Endothelial cell of umbilical vein (primary cell): ENCODE measurements at regions not wholly inside any gene's neighbourhood (a gene's known extent, or its start where the extent isn't known, plus 50 kb on each side); places are given as distances from the start of the nearest gene placed in this dataset.

Source experiments
- BruUV-seq: library from RNA; stranded (reverse); fragments of 400-500 nt; replicated peaks from 2 replicates; lab custom pipeline; 2021; lab: Mats Ljungman, UMichigan
- CTCF ChIA-PET: fragments of 300-600, 350-600 bp; sonication (Branson Sonifier 250); formaldehyde crosslinking; loops from one replicate; lab custom pipeline; 2021; ENCODE audit warnings: antibody characterized with exemption, inconsistent platforms; lab: Charles Lee
- POLR2A ChIA-PET: fragments of 300-600, 350-600 bp; sonication (Branson Sonifier 250); formaldehyde crosslinking; loops from one replicate; lab custom pipeline; 2021; ENCODE audit warnings: antibody characterized with exemption, inconsistent platforms; lab: Charles Lee
- DNase-seq: peaks from one replicate; pipeline ENCODE4 v3.0.0-alpha.2; 2011; ENCODE audit warnings: low read depth, low spot score
- FAIRE-seq: peaks from 2 replicates; lab custom pipeline; 2011; peaks lifted over from hg19 to GRCh38; lab: Jason Lieb, UNC
- H2AFZ ChIP-seq: 2 replicates; pipeline ENCODE4 v1.6.0; 2012; ENCODE audit warnings: low read depth, low read length, control low read depth, inconsistent platforms
- H3K27ac ChIP-seq: 2 replicates; pipeline ENCODE4 v1.5.1; 2011; ENCODE audit warnings: low read depth, mild to moderate bottlenecking, control low read depth, low read length, moderate library complexity; ENCODE audit not compliant: insufficient read depth
- H3K27me3 ChIP-seq, 2 experiments: 2 replicates each; pipeline versions ENCODE4 v1.6.0 to v1.6.1; 2011; ENCODE audit warnings: low read length in 2 of 2, mixed read lengths in 1 of 2; ENCODE audit not compliant: control insufficient read depth in 2 of 2, insufficient read depth in 2 of 2
- H3K36me3 ChIP-seq, 2 experiments: 2 replicates in 1 of 2; 3 replicates in 1 of 2; pipeline ENCODE4 v1.5.1; 2011; ENCODE audit warnings: low read length in 2 of 2, mild to moderate bottlenecking in 1 of 2, moderate library complexity in 1 of 2; ENCODE audit not compliant: control insufficient read depth in 2 of 2, insufficient read depth in 2 of 2; ENCODE audit errors: extremely low read depth in 1 of 2
- H3K4me1 ChIP-seq: 3 replicates; pipeline ENCODE4 v1.5.1; 2011; ENCODE audit warnings: mild to moderate bottlenecking, low read length; ENCODE audit not compliant: control insufficient read depth, insufficient read depth; ENCODE audit errors: extremely low read depth
- H3K4me2 ChIP-seq: 2 replicates; pipeline ENCODE4 v1.6.1; 2011; ENCODE audit warnings: low read length, control low read depth, mixed read lengths; ENCODE audit not compliant: insufficient read depth
- H3K4me3 ChIP-seq, 3 experiments: fragments of 200-600 bp in 1 of 3; sonication (generic), shearing (Covaris generic) in 1 of 3; replicated peaks in 1 of 3; 2 replicates each; pipeline ENCODE4 v1.5.1; 2011 to 2016; ENCODE audit warnings: control low read depth in 3 of 3, low read length in 3 of 3, mild to moderate bottlenecking in 2 of 3, inconsistent platforms in 1 of 3, low read depth in 1 of 3, moderate library complexity in 1 of 3; ENCODE audit not compliant: insufficient read depth in 1 of 3
- H3K79me2 ChIP-seq: 2 replicates; pipeline ENCODE4 v1.6.0; 2012; ENCODE audit warnings: low read length, inconsistent platforms; ENCODE audit not compliant: control insufficient read depth, insufficient read depth
- H3K9ac ChIP-seq: replicated peaks from 2 replicates; pipeline ENCODE3; 2011; ENCODE audit warnings: low read length, control low read depth; ENCODE audit not compliant: insufficient read depth; ENCODE audit errors: extremely low read depth
- H3K9me1 ChIP-seq: replicated peaks from 3 replicates; pipeline ENCODE4 v1.6.0; 2011; ENCODE audit warnings: mild to moderate bottlenecking, low read length; ENCODE audit not compliant: control insufficient read depth, insufficient read depth; ENCODE audit errors: extremely low read depth
- H3K9me3 ChIP-seq: replicated peaks from 2 replicates; pipeline ENCODE4 v1.5.1; 2012; ENCODE audit warnings: low read length, inconsistent platforms; ENCODE audit not compliant: control insufficient read depth, insufficient read depth
- H4K20me1 ChIP-seq: replicated peaks from 2 replicates; pipeline ENCODE3; 2011; ENCODE audit warnings: mild to moderate bottlenecking, low read length; ENCODE audit not compliant: control insufficient read depth, insufficient read depth; ENCODE audit errors: extremely low read depth
- EZH2 ChIP-seq: IDR thresholded peaks from 2 replicates; pipeline ENCODE4 v1.6.1; 2012; ENCODE audit warnings: borderline replicate concordance, low read depth, mild to moderate bottlenecking, moderate library complexity, low read length, inconsistent platforms; ENCODE audit not compliant: severe bottlenecking
- FOS ChIP-seq: IDR thresholded peaks from 2 replicates; pipeline ENCODE4 v1.6.1; 2011; ENCODE audit warnings: mild to moderate bottlenecking, low read length, moderate library complexity, borderline replicate concordance; ENCODE audit not compliant: insufficient read depth
- GATA2 ChIP-seq: IDR thresholded peaks from 2 replicates; pipeline ENCODE4 v1.7.0; 2011; ENCODE audit warnings: low read depth, mild to moderate bottlenecking, moderate library complexity, mixed read lengths, low read length; ENCODE audit not compliant: insufficient read length, insufficient read depth
- JUN ChIP-seq: IDR thresholded peaks from 2 replicates; pipeline ENCODE4 v1.6.1; 2011; ENCODE audit warnings: borderline replicate concordance, low read depth; ENCODE audit not compliant: insufficient read length, insufficient read depth
- MYC ChIP-seq: IDR thresholded peaks from one replicate; pipeline ENCODE4 v1.6.1; 2011; ENCODE audit warnings: mild to moderate bottlenecking, low read depth, low read length
- POLR2AphosphoS5 ChIP-seq: IDR thresholded peaks from 2 replicates; pipeline ENCODE4 v1.6.1; 2012; ENCODE audit warnings: low read depth, mild to moderate bottlenecking, control low read depth, low read length, moderate library complexity; ENCODE audit not compliant: insufficient read depth
- dilution Hi-C: fragments of 300-500 bp; cut with MboI; formaldehyde crosslinking; loops from one replicate; pipeline ENCODE4 v1.15.0; 2019; ENCODE audit warnings: low sequenced_read_pairs; ENCODE audit not compliant: extremely low pct_ligation_motif_present
- intact Hi-C: fragments of 100-400 bp; cut with micrococcal nuclease; formaldehyde crosslinking; loops from one replicate; pipeline ENCODE4 v1.10.0; 2022
- TF ChIP-seq, protein P1 (sequence below): IDR thresholded peaks from 2 replicates; pipeline ENCODE4 v1.6.1; 2011; ENCODE audit not compliant: insufficient read depth, insufficient read length
- TF ChIP-seq, protein P2 (sequence below), 2 donors: IDR thresholded peaks; 1 replicate in 1 of 2; 2 replicates in 1 of 2; pipeline ENCODE4 v1.5.1; 2011; ENCODE audit warnings: low read length in 2 of 2, mild to moderate bottlenecking in 2 of 2, moderate library complexity in 2 of 2, control low read depth in 1 of 2, inconsistent platforms in 1 of 2, low read depth in 1 of 2; ENCODE audit not compliant: insufficient read depth in 1 of 2; ENCODE audit errors: extremely low read depth in 1 of 2

DNA sequence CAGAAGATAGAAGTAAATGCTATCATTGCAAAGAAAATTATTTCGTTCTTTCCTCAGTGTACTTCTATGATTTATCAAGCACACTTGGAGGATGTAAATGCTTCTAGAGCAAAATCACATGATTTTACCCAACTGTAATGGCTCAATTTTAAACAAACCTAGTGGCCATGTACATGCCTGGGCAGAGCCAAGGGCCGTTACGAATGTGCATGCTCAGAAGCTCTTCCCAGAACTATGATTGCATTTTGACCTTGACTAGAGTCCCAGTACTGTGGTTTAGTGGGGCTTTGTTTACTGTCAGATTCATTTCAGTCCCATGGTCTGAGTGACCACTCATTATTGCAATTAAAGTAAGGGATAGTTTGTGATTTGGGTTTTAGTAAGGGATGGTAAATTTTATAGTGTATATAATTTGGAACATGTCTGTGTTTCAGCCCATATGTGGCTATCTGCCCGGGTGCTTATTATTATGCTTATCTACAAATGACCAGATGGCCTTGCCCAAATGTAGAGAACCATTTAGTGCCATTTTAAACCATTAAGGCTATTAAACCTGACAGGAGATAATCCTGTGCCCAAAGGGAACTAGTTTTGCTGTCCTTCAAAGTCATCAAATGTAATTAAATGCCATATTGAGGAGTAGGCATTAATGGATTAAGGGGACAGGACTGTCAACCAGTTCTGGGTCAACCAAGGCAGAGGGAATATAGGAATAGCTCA lies 239.1 kb downstream of the ICOS start:
- H3K4me3 ChIP-seq, result no peak overlapping the region
- no peak for FAIRE-seq
- no peak overlapping the region for H3K4me2 ChIP-seq
- intact Hi-C loops (no loop called here), dilution Hi-C loops (no loop called here)
- H2AFZ ChIP-seq, result no peak overlapping the region
- no peak for DNase-seq
- no peaks in the 10 kb centered on the region for H3K9me1 ChIP-seq
- H3K27me3 ChIP-seq, result peaks cover 11 to 12% of the 10 kb centered on the region in 2 experiments
- ChIA-PET POLR2A (no interaction called here), CTCF (interaction anchor here (1.0 to 6.1 kb wide), 3 partner anchors 30 to 151 kb away, joined by 3 to 72 read pairs (median 7); no protein-coding TSS in a partner anchor)
- H3K9ac ChIP-seq, result no peak overlapping the region
- H3K36me3 ChIP-seq, result no peaks in the 10 kb centered on the region
- no peaks in the 10 kb centered on the region for H3K79me2 ChIP-seq
- TF ChIP-seq FOS, result no peak
- TF ChIP-seq POLR2AphosphoS5, result no peak
- no peak for TF ChIP-seq MYC
- H4K20me1 ChIP-seq, result no peaks in the 10 kb centered on the region
- H3K27ac ChIP-seq, result no peak overlapping the region
- H3K4me1 ChIP-seq, result no peaks in the 10 kb centered on the region
- no TSS peak for BruUV-seq
- no peaks in the 10 kb centered on the region for H3K9me3 ChIP-seq

DNA sequence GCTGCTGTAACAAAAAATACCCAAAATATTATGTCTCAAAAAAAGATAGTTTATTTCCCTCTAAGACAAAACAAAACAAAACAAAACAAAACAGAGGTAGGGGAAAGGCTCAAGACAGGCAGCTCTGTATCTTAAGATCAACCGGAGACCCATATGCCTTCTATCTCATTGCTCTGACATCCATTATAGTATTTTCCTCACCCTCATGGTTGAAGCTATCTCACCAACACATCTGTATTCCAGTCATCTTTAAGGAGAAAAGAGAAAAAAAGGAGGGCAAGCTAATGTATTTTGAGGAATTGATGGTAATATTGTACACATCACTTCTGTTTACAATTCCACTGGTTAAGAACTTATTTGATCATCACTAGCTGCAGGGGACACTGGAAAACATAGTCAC lies 239.7 kb downstream of the ICOS start:
- Histone ChIP-seq H3K27me3 (peaks cover 12 to 13% of the 10 kb centered on the region in 2 experiments), H3K4me3 (no peak overlapping the region), H3K27ac (no peak overlapping the region), H2AFZ (no peak overlapping the region), H4K20me1 (no peaks in the 10 kb centered on the region), H3K4me1 (no peaks in the 10 kb centered on the region), H3K9me1 (no peaks in the 10 kb centered on the region), H3K4me2 (no peak overlapping the region), H3K79me2 (no peaks in the 10 kb centered on the region), H3K9ac (no peak overlapping the region), H3K9me3 (no peaks in the 10 kb centered on the region), H3K36me3 (no peaks in the 10 kb centered on the region)
- BruUV-seq, result no TSS peak
- FAIRE-seq (no peak), DNase-seq (no peak)
- intact Hi-C loops (no loop called here), dilution Hi-C loops (no loop called here)
- POLR2A ChIA-PET, result no interaction called here
- CTCF ChIA-PET, result interaction anchor here (1.6 to 6.1 kb wide), 5 partner anchors 13 to 152 kb away, joined by 6 to 72 read pairs (median 19); no protein-coding TSS in a partner anchor
- TF ChIP-seq FOS, result no peak
- no peak for TF ChIP-seq JUN
- TF ChIP-seq EZH2, result no peak
- TF ChIP-seq, protein P1, sequence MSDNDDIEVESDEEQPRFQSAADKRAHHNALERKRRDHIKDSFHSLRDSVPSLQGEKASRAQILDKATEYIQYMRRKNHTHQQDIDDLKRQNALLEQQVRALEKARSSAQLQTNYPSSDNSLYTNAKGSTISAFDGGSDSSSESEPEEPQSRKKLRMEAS, result no peak
- TF ChIP-seq, protein P2, sequence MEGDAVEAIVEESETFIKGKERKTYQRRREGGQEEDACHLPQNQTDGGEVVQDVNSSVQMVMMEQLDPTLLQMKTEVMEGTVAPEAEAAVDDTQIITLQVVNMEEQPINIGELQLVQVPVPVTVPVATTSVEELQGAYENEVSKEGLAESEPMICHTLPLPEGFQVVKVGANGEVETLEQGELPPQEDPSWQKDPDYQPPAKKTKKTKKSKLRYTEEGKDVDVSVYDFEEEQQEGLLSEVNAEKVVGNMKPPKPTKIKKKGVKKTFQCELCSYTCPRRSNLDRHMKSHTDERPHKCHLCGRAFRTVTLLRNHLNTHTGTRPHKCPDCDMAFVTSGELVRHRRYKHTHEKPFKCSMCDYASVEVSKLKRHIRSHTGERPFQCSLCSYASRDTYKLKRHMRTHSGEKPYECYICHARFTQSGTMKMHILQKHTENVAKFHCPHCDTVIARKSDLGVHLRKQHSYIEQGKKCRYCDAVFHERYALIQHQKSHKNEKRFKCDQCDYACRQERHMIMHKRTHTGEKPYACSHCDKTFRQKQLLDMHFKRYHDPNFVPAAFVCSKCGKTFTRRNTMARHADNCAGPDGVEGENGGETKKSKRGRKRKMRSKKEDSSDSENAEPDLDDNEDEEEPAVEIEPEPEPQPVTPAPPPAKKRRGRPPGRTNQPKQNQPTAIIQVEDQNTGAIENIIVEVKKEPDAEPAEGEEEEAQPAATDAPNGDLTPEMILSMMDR (IDR thresholded peaks at IDR 0.05; ENCODE audit: extremely low read depth in 1 of 2, insufficient read depth in 1 of 2, low read depth in 1 of 2, low read length in 2 of 2), result no peak
- TF ChIP-seq GATA2, result no peak
